ENCODE measurements at regions not wholly inside any gene's neighbourhood (a gene's known extent, or its start where the extent isn't known, plus 50 kb on each side); places are given as distances from the start of the nearest gene placed in this dataset.

GRCh38 chr9:108591121-108591520, 264.7 kb downstream of the ACTL7B start (continued):
- TF ChIP-seq CTCF (conservative IDR thresholded peaks at IDR 0.05; ENCODE audit: low read depth in 2 of 2) (no peak), ZNF331 (CRISPR knock-in tag; IDR thresholded peaks at IDR 0.05; ENCODE audit: low read depth) (no peak)

GRCh38 chr9:108588246-108588645, 267.5 kb downstream of the ACTL7B start:
- no peak for ATAC-seq
- H3K9me3 Mint-ChIP-seq = no peaks in the 10 kb centered on the region
- Histone ChIP-seq H4K20me1 (replicated peaks; ENCODE audit: insufficient read depth) (no peaks in the 10 kb centered on the region), H3K27me3 (ENCODE audit: insufficient read depth) (no peaks in the 10 kb centered on the region), H3K9me2 (ENCODE audit: insufficient read depth) (peaks cover 5% of the 10 kb centered on the region; the same call in 1 of the 2 replicates), H3K4me3 (no peak overlapping the region), H2AFZ (peak overlapping the region; percentile 6; the same call in 1 of the 2 replicates), H3K4me1 (ENCODE audit: insufficient read depth) (peaks cover 10% of the 10 kb centered on the region), H3K36me3 (ENCODE audit: insufficient read depth) (no peaks in the 10 kb centered on the region), H3F3A (replicated peaks; ENCODE audit: low read depth) (no peaks in the 10 kb centered on the region), H3K4me2 (no peak overlapping the region), H3K27ac (ENCODE audit: low read depth) (no peak overlapping the region), H3K79me2 (replicated peaks; ENCODE audit: insufficient read depth) (no peaks in the 10 kb centered on the region)
- no peaks in the 10 kb centered on the region for H3K27me3 Mint-ChIP-seq (ENCODE audit: insufficient read depth, low read depth, poor library complexity)
- H3K4me1 Mint-ChIP-seq = peaks cover 9% of the 10 kb centered on the region; the same call in 2 of the 3 replicates
- H3K36me3 Mint-ChIP-seq (ENCODE audit: low read depth) = no peaks in the 10 kb centered on the region
- no peak overlapping the region for H3K4me3 Mint-ChIP-seq
- DNase-seq (ENCODE audit: low spot score) = no peak
- H3K27ac Mint-ChIP-seq = no peak overlapping the region
- TF ChIP-seq ZNF114 (CRISPR knock-in tag; IDR thresholded peaks at IDR 0.05) = no peak
- no peak for TF ChIP-seq NANOG (IDR thresholded peaks at IDR 0.05; ENCODE audit: borderline replicate concordance)
- TF ChIP-seq STAT1 (IDR thresholded peaks at IDR 0.05; ENCODE audit: unreplicated experiment) = no peak
- no peak for TF ChIP-seq ZNF331 (CRISPR knock-in tag; IDR thresholded peaks at IDR 0.05; ENCODE audit: low read depth)
- no peak for TF ChIP-seq CTCF (conservative IDR thresholded peaks at IDR 0.05; ENCODE audit: low read depth in 2 of 2)
- no peak for TF ChIP-seq POLR2AphosphoS5 (IDR thresholded peaks at IDR 0.05; ENCODE audit: low read depth)
- TF ChIP-seq CREB1 (CRISPR knock-in tag; IDR thresholded peaks at IDR 0.05; ENCODE audit: low read depth) = no peak
- no peak for TF ChIP-seq JUNB (IDR thresholded peaks at IDR 0.05; ENCODE audit: unreplicated experiment)
- TF ChIP-seq EZH2phosphoT487 (IDR thresholded peaks at IDR 0.05; ENCODE audit: unreplicated experiment) = no peak
- no peak for TF ChIP-seq ETS1 (IDR thresholded peaks at IDR 0.05)
- TF ChIP-seq ZNF462 (CRISPR knock-in tag; IDR thresholded peaks at IDR 0.05) = no peak
- TF ChIP-seq EZH2 (IDR thresholded peaks at IDR 0.05; ENCODE audit: low read depth, unreplicated experiment) = no peak

All from GM23338 (cell line).